Suppressor macrophage treated with lipopolysaccharide for 1 hour (primary cell): ENCODE measurements at regions not wholly inside any gene's neighbourhood (a gene's known extent, or its start where the extent isn't known, plus 50 kb on each side); places are given as distances from the start of the nearest gene placed in this dataset.
A peak's percentile ranks its signal among the peaks of the same experiment; 100 is the strongest.
"Not testable (repeated sequence)": the region's sequence is repeated elsewhere in the genome, so short reads cannot be mapped to it uniquely, and the experiment has no call there.

Experiments used
- DNase-seq, 3 donors: peaks; one replicate each; pipeline ENCODE4 v3.0.0-alpha.2; 2020 to 2022

- no peak for DNase-seq
Measured at GRCh38 chrX:52261125-52261462, 76.4 kb downstream of the MAGED4 start.

DNA sequence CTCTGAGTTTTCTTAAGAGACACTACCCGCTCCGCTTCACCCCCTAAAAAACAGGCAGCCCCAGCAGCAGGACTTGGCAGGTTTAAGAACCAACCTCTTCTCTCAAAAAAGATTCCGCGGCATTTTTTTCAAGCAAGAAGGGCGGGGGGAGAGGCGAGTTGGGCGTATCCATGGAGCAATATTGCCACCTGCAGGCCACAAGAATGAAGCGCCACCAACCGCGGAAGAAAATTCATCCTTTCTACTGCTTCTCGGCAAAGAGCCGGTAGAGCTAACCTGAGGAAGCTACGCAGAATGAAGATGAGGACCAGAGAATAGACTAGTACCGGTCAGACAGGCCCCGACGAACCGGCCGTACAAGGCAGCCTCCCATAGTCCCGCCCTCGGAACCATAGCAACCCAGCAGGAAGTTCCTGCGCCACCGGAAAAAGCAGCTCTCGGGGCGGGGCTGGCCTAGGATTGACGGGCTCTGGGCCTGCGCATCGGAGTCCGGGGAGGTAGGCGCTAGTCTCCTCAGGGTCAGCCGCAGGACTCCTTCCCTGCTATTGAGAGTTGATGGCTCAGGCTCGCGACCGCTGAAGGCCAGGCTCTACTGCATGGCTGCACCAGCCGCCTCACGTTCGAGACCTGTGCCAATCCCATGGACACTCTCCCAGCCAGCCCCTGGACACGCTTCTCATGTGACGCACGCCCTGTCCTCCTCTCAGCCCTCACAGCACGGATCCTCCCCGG lies 76.9 kb downstream of the MAGED4 start:
- peak; percentile 84 to 91 (median 86) for DNase-seq

- DNase-seq = no peak
Measured at GRCh38 chrX:52262195-52262546, 77.5 kb downstream of the MAGED4 start.

- no peak for DNase-seq
Measured at GRCh38 chrX:52263417-52263816, 78.7 kb downstream of the MAGED4 start.

GRCh38 chrX:52265713-52266112 lies 81.0 kb downstream of the MAGED4 start:
- DNase-seq = no peak

DNA sequence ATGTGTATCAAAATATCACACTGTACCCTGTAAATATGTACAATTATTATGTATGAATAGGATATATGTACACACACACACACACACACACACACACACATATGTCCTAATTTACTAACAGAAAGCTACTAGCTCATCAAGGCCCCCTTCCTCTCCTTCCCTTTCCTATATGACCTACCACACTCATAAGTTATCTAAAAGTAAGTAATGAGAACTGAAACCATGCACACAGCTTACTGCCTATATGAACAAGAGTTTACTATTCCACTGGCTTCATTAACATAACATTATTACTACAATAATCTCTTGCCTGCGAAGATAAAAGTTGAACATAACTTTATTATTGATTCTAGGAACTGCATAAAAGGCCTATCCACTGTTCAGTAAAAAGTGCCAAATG lies 83.8 kb downstream of the MAGED4 start:
- not testable (repeated sequence) for DNase-seq

GRCh38 chrX:52270453-52271116 lies 85.9 kb downstream of the MAGED4 start:
- DNase-seq = no peak

- peak; percentile 40 to 56 (median 52) for DNase-seq
Measured at GRCh38 chrX:52271206-52271605, 86.5 kb downstream of the MAGED4 start.

DNA sequence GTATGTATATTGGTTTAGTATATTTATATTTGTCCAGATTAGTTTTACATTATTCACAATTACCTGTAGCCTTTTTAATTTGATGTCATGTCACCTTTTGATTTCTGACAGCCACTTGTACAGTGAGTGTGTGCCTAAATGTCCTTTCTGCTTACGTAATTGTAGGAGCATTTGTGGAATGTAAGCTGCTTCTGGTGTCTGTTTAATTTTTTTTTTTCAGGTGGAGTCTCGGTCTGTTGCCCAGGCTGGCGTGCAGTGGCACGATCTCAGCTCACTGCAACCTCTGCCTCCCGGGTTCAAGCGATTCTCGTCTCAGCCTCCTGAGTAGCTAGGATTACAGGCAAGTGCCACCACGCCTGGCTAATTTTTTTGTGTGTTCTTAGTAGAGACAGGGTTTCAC lies 91.2 kb upstream of the XAGE2 start:
- no peak for DNase-seq

DNA sequence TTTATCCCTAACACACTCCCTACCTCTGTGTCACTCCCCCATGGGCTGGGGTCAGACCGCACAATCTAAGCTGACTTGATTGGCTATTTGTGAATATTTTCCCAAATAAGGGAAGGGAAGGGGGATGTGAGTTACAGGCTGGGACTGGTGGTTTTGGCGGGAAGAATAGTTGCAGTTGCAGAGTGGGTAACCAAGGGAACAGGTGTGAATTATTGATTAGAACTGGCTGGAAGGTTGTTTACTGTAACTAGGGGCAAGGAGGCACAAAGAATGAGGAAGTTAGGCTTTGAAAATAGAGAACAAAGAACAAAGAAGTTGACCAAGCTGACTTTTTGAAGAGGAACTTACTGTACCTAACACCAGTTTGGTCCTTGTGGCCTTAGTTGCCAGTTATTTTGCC lies 88.0 kb upstream of the XAGE2 start:
- peak in 2 of 3 donors; percentile 13 to 22 for DNase-seq

- DNase-seq = no peak
Measured at GRCh38 chrX:52284865-52285264, 84.0 kb upstream of the XAGE2 start.

DNA sequence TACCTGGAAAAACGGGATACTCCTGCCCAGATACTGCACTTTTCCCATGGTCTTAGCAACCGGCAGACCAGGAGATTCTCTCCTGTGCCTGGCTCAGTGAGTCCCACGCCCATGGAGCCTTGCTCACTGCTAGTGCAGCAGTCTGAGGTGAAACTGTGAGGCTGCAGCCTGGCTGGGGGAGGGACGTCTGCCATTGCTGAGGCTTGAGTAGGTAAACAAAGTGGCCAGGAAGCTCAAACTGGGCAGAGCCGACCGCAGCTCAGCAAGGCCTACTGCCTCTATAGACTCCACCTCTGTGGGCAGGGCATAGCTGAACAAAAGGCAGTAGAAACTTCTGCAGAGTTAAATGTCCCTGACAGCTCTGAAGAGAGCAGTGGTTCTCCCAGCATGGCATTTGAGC lies 69.9 kb upstream of the XAGE2 start:
- DNase-seq = not testable (repeated sequence)

- DNase-seq = not testable (repeated sequence)
Measured at GRCh38 chrX:52308532-52308931, 60.3 kb upstream of the XAGE2 start.
